HCT116 (cell line): ENCODE measurements at regions not wholly inside any gene's neighbourhood (a gene's known extent, or its start where the extent isn't known, plus 50 kb on each side); places are given as distances from the start of the nearest gene placed in this dataset.

Experiments
- ATAC-seq: fragments of 200-7000 bp; cut with Tn5 transposase; 2 replicates; pipeline ENCODE4 v1.9.1; 2020; ENCODE audit warnings: mild to moderate bottlenecking, moderate library complexity
- BruUV-seq: library from RNA; stranded (reverse); fragments of 400-500 nt; replicated peaks from 2 replicates; lab custom pipeline; 2021; lab: Mats Ljungman, UMichigan
- CTCF ChIA-PET: fragments of 300-600 bp; sonication (Branson Sonifier 250); formaldehyde crosslinking; loops from one replicate; lab custom pipeline; 2021; ENCODE audit warnings: antibody characterized with exemption; lab: Charles Lee
- POLR2A ChIA-PET: fragments of 300-600, 350-600 bp; sonication (Branson Sonifier 250); formaldehyde crosslinking; loops from one replicate; lab custom pipeline; 2021; ENCODE audit warnings: antibody characterized with exemption; lab: Charles Lee
- RAD21 ChIA-PET, 2 experiments: fragments of 300-600 bp; sonication (Branson Sonifier 250); formaldehyde crosslinking; loops; one replicate each; lab custom pipeline; 2023; ENCODE audit warnings: low total read pairs in 2 of 2; ENCODE audit not compliant: uncharacterized antibody in 2 of 2, unreplicated experiment in 2 of 2, low non-redundant PET in 1 of 2; lab: Charles Lee
- DNase-seq: peaks from one replicate; pipeline ENCODE4 v3.0.0-alpha.2; 2010; ENCODE audit warnings: low read depth, low spot score
- H2AFZ ChIP-seq: fragments of 200-600 bp; shearing (Covaris generic), sonication (generic); 2 replicates; pipeline ENCODE4 v1.6.1; 2017; ENCODE audit warnings: low read depth, mixed run types, mixed read lengths, antibody characterized with exemption, low read length; ENCODE audit not compliant: poor library complexity, severe bottlenecking
- H3K27ac ChIP-seq: 2 replicates; pipeline ENCODE4 v1.5.1; 2012; ENCODE audit warnings: low read depth, low read length
- H3K27me3 ChIP-seq: fragments of 200-600 bp; sonication (generic); 2 replicates; pipeline ENCODE4 v1.6.1; 2016; ENCODE audit warnings: mixed run types, low read length, mixed read lengths; ENCODE audit not compliant: insufficient read depth
- H3K36me3 ChIP-seq, 2 experiments: fragments of 200-500 bp in 1 of 2; fragments of 200-600 bp in 1 of 2; sonication (Bioruptor generic) in 1 of 2; sonication (generic) in 1 of 2; 2 replicates each; pipeline versions ENCODE4 v1.5.1 to v1.6.1; 2014 to 2016; ENCODE audit warnings: low read length in 2 of 2, inconsistent platforms in 1 of 2, mixed read lengths in 1 of 2, mixed run types in 1 of 2; ENCODE audit not compliant: insufficient read depth in 2 of 2, control insufficient read depth in 1 of 2
- H3K4me1 ChIP-seq, 2 experiments: fragments of 200-600 bp in 1 of 2; sonication (generic) in 1 of 2; 2 replicates each; pipeline versions ENCODE4 v1.5.1 to v1.6.1; 2012 to 2017; ENCODE audit warnings: low read length in 2 of 2, inconsistent platforms in 1 of 2, mild to moderate bottlenecking in 1 of 2, mixed read lengths in 1 of 2, mixed run types in 1 of 2, moderate library complexity in 1 of 2; ENCODE audit not compliant: insufficient read depth in 2 of 2, control insufficient read depth in 1 of 2
- H3K4me2 ChIP-seq: fragments of 200-600 bp; sonication (generic); 2 replicates; pipeline ENCODE4 v1.6.1; 2017; ENCODE audit warnings: mixed run types, low read length, mixed read lengths
- H3K4me3 ChIP-seq, 2 experiments: fragments of 200-600 bp in 1 of 2; sonication (generic) in 1 of 2; replicated peaks in 1 of 2; 2 replicates each; pipeline ENCODE4 v1.5.1; 2011 to 2016; ENCODE audit warnings: low read length in 2 of 2, control low read depth in 1 of 2, low read depth in 1 of 2, mild to moderate bottlenecking in 1 of 2, mixed read lengths in 1 of 2, mixed run types in 1 of 2
- H3K79me2 ChIP-seq: fragments of 200-600 bp; sonication (generic); 2 replicates; pipeline ENCODE4 v1.6.1; 2017; ENCODE audit warnings: mild to moderate bottlenecking, mixed run types, low read length, moderate library complexity, mixed read lengths; ENCODE audit not compliant: insufficient read depth
- H3K9ac ChIP-seq: fragments of 200-600 bp; sonication (generic); 2 replicates; pipeline ENCODE4 v1.6.1; 2016; ENCODE audit warnings: low read length, mixed read lengths
- H3K9me2 ChIP-seq: fragments of 200-600 bp; sonication (generic), shearing (Covaris generic); 2 replicates; pipeline ENCODE4 v1.6.1; 2017; ENCODE audit warnings: mixed run types, mild to moderate bottlenecking, moderate library complexity; ENCODE audit not compliant: insufficient read depth
- H3K9me3 ChIP-seq, 2 experiments: fragments of 200-500 bp in 1 of 2; fragments of 200-600 bp in 1 of 2; sonication (Bioruptor generic) in 1 of 2; sonication (generic) in 1 of 2; 2 replicates each; pipeline ENCODE4 v1.6.1; 2014 to 2017; ENCODE audit warnings: low read length in 2 of 2, mixed read lengths in 2 of 2, inconsistent platforms in 1 of 2, low read depth in 1 of 2, mild to moderate bottlenecking in 1 of 2, mixed run types in 1 of 2, moderate library complexity in 1 of 2; ENCODE audit not compliant: control insufficient read depth in 1 of 2, insufficient read depth in 1 of 2
- H4K20me1 ChIP-seq: fragments of 200-600 bp; sonication (generic), shearing (Covaris generic); 2 replicates; pipeline ENCODE4 v1.6.1; 2017; ENCODE audit warnings: mixed run types, mild to moderate bottlenecking, moderate library complexity; ENCODE audit not compliant: insufficient read depth
- CBX3 ChIP-seq: IDR thresholded peaks from 2 replicates; pipeline ENCODE4 v1.6.1; 2012; ENCODE audit warnings: low read depth
- ELF1 ChIP-seq: IDR thresholded peaks from 2 replicates; pipeline ENCODE4 v1.6.1; 2012; ENCODE audit warnings: low read depth, borderline replicate concordance
- EZH2 ChIP-seq: fragments of 200-600 bp; sonication (generic); IDR thresholded peaks from 2 replicates; pipeline ENCODE4 v1.6.1; 2017; ENCODE audit warnings: antibody characterized with exemption, mixed run types
- FOSL1 ChIP-seq: IDR thresholded peaks from 2 replicates; pipeline ENCODE4 v1.6.1; 2012; ENCODE audit warnings: low read depth
- JUND ChIP-seq: IDR thresholded peaks from 2 replicates; pipeline ENCODE4 v1.6.1; 2012
- POLR2A ChIP-seq: IDR thresholded peaks from 2 replicates; pipeline ENCODE4 v1.7.0; 2011; ENCODE audit warnings: borderline replicate concordance; ENCODE audit not compliant: insufficient read depth, insufficient read length; ENCODE audit errors: extremely low read depth
- POLR2AphosphoS5 ChIP-seq: IDR thresholded peaks from 2 replicates; pipeline ENCODE4 v1.6.1; 2011; ENCODE audit warnings: mild to moderate bottlenecking, low read depth, low read length, moderate library complexity
- RAD21 ChIP-seq: IDR thresholded peaks from 2 replicates; pipeline ENCODE4 v1.6.1; 2012; ENCODE audit warnings: low read depth, mild to moderate bottlenecking
- SIN3A ChIP-seq: IDR thresholded peaks from 2 replicates; pipeline ENCODE4 v1.6.1; 2012; ENCODE audit warnings: low read depth
- SP1 ChIP-seq: IDR thresholded peaks from 2 replicates; pipeline ENCODE4 v1.6.1; 2012; ENCODE audit warnings: low read depth
- SRF ChIP-seq: IDR thresholded peaks from 2 replicates; pipeline ENCODE4 v1.6.1; 2012; ENCODE audit warnings: low read depth
- TCF7L2 ChIP-seq: IDR thresholded peaks from 2 replicates; pipeline ENCODE4 v1.7.0; 2011; ENCODE audit warnings: borderline replicate concordance, inconsistent platforms; ENCODE audit not compliant: insufficient read depth, insufficient read length; ENCODE audit errors: extremely low read depth
- YY1 ChIP-seq: IDR thresholded peaks from 2 replicates; pipeline ENCODE4 v1.6.1; 2011; ENCODE audit warnings: low read length, low read depth, moderate library complexity, mild to moderate bottlenecking; ENCODE audit not compliant: insufficient replicate concordance; ENCODE audit errors: extremely low read depth
- ZFX ChIP-seq: fragments of 450-650 bp; IDR thresholded peaks from 2 replicates; pipeline ENCODE4 v1.6.1; 2017
- ZNF274 ChIP-seq: fragments of 200-500 bp; sonication (Bioruptor generic); IDR thresholded peaks from 2 replicates; pipeline ENCODE4 v1.6.1; 2014; ENCODE audit warnings: mild to moderate bottlenecking, low read depth, low read length, inconsistent platforms
- intact Hi-C: fragments of 100-400 bp; cut with micrococcal nuclease; formaldehyde crosslinking; loops from 2 replicates; pipeline ENCODE4 v1.10.0; 2022
- TF ChIP-seq, protein P1 (sequence below): IDR thresholded peaks from 2 replicates; pipeline ENCODE4 v1.6.1; 2012; ENCODE audit warnings: low read depth
- TF ChIP-seq, protein P2 (sequence below): IDR thresholded peaks from 2 replicates; pipeline ENCODE4 v1.6.1; 2012
- TF ChIP-seq, protein P3 (sequence below): IDR thresholded peaks from 2 replicates; pipeline ENCODE4 v1.6.1; 2011; ENCODE audit warnings: mild to moderate bottlenecking, low read length, moderate library complexity; ENCODE audit not compliant: insufficient replicate concordance; ENCODE audit errors: extremely low read depth

DNA sequence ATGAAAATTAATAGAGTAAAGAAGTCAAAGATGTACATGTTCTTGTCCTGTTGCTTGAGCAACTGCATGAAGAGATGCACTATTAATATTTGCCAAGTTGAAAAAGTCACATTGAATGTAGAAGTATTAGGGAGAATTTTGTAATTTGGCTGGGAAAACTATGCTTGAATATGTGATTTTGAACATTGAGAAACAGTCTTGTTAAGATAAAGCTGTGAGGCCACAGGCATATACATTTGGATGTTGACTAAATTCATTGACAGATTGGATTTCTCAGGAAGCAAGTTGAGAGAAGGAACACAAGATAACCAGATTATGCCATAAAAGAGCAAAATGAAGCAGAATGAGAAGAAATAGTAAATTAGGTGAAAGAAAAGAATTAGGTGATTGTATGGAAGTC is 1777.5 kb upstream of the PCDH7 start (continued):
- no peak for TF ChIP-seq TCF7L2
- TF ChIP-seq RAD21 = no peak
- no peak for TF ChIP-seq POLR2AphosphoS5
- TF ChIP-seq POLR2A = no peak
- TF ChIP-seq FOSL1 = no peak
- TF ChIP-seq SP1 = no peak
- TF ChIP-seq SRF = no peak
- TF ChIP-seq ELF1 = no peak
- no peak for TF ChIP-seq CBX3
- no peak for TF ChIP-seq JUND
- no peak for TF ChIP-seq ZFX

DNA sequence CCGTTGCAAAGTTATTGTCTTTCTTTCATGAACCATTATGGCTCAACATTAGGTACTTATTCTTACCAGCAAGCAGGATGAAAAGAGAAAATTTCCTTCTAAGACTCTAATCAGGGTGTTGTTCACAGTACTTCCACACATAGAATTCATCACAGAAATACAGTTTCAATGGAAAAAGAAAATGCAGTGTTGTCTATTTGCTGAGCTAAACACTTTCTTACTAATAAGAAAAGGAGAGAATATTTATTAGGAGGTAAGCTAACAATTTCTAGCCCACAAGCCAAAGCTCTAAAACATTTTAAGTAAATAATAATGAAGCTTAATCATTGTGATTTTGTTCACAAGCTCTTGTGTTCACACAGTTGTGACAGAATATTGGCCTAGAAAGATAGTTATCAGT is 1772.8 kb upstream of the PCDH7 start:
- no peak for DNase-seq
- Histone ChIP-seq H3K9me3 (no peaks in the 10 kb centered on the region), H3K9ac (no peak overlapping the region), H3K4me3 (no peak overlapping the region), H3K9me2 (no peaks in the 10 kb centered on the region), H4K20me1 (no peaks in the 10 kb centered on the region), H3K27ac (no peak overlapping the region), H3K36me3 (no peaks in the 10 kb centered on the region), H3K4me2 (no peak overlapping the region), H3K4me1 (no peaks in the 10 kb centered on the region), H3K27me3 (no peaks in the 10 kb centered on the region), H2AFZ (no peak overlapping the region), H3K79me2 (no peaks in the 10 kb centered on the region)
- intact Hi-C loops = no loop called here
- TF ChIP-seq EZH2 (no peak), CBX3 (no peak), RAD21 (no peak), ZFX (no peak), YY1 (no peak), POLR2AphosphoS5 (no peak), TCF7L2 (no peak), FOSL1 (no peak), ZNF274 (no peak), ELF1 (no peak), POLR2A (no peak), SRF (no peak), SP1 (no peak), JUND (no peak), SIN3A (no peak)
- TF ChIP-seq, protein P1, sequence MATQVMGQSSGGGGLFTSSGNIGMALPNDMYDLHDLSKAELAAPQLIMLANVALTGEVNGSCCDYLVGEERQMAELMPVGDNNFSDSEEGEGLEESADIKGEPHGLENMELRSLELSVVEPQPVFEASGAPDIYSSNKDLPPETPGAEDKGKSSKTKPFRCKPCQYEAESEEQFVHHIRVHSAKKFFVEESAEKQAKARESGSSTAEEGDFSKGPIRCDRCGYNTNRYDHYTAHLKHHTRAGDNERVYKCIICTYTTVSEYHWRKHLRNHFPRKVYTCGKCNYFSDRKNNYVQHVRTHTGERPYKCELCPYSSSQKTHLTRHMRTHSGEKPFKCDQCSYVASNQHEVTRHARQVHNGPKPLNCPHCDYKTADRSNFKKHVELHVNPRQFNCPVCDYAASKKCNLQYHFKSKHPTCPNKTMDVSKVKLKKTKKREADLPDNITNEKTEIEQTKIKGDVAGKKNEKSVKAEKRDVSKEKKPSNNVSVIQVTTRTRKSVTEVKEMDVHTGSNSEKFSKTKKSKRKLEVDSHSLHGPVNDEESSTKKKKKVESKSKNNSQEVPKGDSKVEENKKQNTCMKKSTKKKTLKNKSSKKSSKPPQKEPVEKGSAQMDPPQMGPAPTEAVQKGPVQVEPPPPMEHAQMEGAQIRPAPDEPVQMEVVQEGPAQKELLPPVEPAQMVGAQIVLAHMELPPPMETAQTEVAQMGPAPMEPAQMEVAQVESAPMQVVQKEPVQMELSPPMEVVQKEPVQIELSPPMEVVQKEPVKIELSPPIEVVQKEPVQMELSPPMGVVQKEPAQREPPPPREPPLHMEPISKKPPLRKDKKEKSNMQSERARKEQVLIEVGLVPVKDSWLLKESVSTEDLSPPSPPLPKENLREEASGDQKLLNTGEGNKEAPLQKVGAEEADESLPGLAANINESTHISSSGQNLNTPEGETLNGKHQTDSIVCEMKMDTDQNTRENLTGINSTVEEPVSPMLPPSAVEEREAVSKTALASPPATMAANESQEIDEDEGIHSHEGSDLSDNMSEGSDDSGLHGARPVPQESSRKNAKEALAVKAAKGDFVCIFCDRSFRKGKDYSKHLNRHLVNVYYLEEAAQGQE = no peak
- TF ChIP-seq, protein P2, sequence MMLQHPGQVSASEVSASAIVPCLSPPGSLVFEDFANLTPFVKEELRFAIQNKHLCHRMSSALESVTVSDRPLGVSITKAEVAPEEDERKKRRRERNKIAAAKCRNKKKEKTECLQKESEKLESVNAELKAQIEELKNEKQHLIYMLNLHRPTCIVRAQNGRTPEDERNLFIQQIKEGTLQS = no peak
- TF ChIP-seq, protein P3, sequence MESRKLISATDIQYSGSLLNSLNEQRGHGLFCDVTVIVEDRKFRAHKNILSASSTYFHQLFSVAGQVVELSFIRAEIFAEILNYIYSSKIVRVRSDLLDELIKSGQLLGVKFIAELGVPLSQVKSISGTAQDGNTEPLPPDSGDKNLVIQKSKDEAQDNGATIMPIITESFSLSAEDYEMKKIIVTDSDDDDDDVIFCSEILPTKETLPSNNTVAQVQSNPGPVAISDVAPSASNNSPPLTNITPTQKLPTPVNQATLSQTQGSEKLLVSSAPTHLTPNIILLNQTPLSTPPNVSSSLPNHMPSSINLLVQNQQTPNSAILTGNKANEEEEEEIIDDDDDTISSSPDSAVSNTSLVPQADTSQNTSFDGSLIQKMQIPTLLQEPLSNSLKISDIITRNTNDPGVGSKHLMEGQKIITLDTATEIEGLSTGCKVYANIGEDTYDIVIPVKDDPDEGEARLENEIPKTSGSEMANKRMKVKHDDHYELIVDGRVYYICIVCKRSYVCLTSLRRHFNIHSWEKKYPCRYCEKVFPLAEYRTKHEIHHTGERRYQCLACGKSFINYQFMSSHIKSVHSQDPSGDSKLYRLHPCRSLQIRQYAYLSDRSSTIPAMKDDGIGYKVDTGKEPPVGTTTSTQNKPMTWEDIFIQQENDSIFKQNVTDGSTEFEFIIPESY = no peak
- RAD21 ChIA-PET = no interaction called here
- POLR2A ChIA-PET = no interaction called here
- no TSS peak for BruUV-seq
- no peak for ATAC-seq
- CTCF ChIA-PET = no interaction called here
